GM12872 (cell line): ENCODE measurements at regions not wholly inside any gene's neighbourhood (a gene's known extent, or its start where the extent isn't known, plus 50 kb on each side); places are given as distances from the start of the nearest gene placed in this dataset.

Source experiments
- TF ChIP-seq, protein P1 (sequence below): IDR thresholded peaks from 3 replicates; pipeline ENCODE4 v1.5.1; 2011; ENCODE audit warnings: low read depth, mild to moderate bottlenecking, low read length, moderate library complexity; ENCODE audit not compliant: insufficient read depth

DNA sequence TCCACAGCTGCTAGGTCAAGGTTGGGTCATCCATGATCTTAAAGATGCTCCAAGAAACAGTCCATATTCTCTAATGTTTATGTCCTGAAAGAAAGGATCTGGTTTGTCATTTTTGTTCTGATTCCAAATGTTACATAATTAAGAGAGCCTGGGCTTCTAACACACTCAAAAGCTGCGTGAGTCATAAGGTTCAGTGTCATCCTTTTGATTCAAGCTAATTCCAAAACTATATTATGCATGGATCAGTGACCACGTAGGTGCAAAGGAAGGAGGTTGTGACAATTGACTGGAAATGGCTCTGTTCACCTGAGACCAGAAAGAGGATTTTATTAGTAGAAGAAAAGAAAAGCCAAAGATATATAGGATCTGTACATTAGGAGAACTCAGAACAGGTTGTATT is 268.7 kb upstream of the GK2 start:
- TF ChIP-seq, protein P1, sequence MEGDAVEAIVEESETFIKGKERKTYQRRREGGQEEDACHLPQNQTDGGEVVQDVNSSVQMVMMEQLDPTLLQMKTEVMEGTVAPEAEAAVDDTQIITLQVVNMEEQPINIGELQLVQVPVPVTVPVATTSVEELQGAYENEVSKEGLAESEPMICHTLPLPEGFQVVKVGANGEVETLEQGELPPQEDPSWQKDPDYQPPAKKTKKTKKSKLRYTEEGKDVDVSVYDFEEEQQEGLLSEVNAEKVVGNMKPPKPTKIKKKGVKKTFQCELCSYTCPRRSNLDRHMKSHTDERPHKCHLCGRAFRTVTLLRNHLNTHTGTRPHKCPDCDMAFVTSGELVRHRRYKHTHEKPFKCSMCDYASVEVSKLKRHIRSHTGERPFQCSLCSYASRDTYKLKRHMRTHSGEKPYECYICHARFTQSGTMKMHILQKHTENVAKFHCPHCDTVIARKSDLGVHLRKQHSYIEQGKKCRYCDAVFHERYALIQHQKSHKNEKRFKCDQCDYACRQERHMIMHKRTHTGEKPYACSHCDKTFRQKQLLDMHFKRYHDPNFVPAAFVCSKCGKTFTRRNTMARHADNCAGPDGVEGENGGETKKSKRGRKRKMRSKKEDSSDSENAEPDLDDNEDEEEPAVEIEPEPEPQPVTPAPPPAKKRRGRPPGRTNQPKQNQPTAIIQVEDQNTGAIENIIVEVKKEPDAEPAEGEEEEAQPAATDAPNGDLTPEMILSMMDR: no peak

DNA sequence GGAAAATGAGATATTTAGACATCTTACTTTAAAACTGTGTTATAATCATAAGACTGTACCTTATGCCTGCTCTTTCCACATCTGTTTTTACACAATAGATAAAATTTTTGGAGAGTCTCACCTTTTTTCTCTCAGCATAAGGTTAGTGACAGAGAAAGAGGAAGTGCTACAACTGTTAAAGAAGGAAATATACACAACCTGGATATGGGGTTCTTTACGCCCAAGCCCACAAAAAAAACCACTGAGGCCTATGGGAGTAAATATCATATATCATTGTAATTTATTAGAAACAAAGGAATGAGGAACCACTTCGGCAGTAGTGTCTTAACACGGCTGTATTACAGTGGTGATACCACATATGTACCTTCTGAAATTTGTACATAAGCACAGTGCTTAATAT is 265.9 kb upstream of the GK2 start:
- TF ChIP-seq, protein P1: no peak

- TF ChIP-seq, protein P1: no peak
These were observed 265.3 kb upstream of the GK2 start for GRCh38 chr4:79673377-79673776.

- TF ChIP-seq, protein P1: no peak
These were observed 258.8 kb upstream of the GK2 start for GRCh38 chr4:79666875-79667274.

GRCh38 chr4:79666112-79666511 is 258.1 kb upstream of the GK2 start:
- TF ChIP-seq, protein P1: no peak

- TF ChIP-seq, protein P1: no peak
These were observed 255.8 kb upstream of the GK2 start for GRCh38 chr4:79663865-79664264.

- TF ChIP-seq, protein P1: no peak
These were observed 255.1 kb upstream of the GK2 start for GRCh38 chr4:79663141-79663540.

DNA sequence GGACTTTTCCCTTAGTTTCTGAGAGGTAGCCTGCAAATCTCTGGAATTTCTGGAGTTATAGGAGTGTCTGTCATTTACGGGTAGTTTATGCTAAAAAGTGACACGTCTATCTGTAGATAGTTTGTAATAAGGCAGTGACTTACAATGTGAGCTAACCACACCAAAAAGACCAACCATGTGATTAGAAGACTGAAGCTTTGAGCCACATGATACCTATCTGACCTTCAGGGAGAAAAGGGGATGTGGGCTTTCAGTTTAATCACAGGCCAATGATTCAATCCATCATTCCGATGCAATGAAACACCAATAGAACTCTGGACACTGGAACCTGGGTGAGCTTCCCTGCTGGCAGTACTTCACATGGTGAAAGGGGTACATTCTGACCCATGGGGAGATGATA is 254.6 kb upstream of the GK2 start:
- TF ChIP-seq, protein P1: no peak
